ENCODE measurements at regions not wholly inside any gene's neighbourhood (a gene's known extent, or its start where the extent isn't known, plus 50 kb on each side); places are given as distances from the start of the nearest gene placed in this dataset.

DNA sequence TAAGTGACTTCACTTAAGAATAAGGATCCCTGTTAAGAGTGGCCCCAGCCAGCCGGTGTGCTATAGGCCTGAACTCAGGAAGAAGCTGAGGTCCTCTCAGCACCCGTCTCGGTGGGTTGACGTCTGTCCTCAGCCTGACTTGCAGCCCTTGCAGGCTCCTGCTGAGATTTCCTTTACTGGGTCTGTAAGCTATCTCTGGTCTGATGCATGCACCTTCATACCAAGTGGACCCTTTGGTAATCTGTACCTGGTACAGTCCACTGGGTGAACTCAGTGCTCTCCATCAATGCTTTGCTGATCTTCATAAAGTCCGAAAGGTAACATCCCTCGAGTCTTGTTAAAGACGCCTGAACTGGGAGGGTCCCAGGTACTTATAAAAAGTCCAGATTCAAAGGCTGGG is 212.0 kb upstream of the PPP2R3A start:
- Histone ChIP-seq H3K4me1 (ENCODE audit: control insufficient read depth, extremely low read depth, insufficient read depth, low read length) (no peaks in the 10 kb centered on the region), H3K9me3 (ENCODE audit: control insufficient read depth, insufficient read depth, low read depth, low read length) (no peaks in the 10 kb centered on the region), H3K9ac (ENCODE audit: insufficient read depth, low read length) (no peak overlapping the region), H3K27ac (ENCODE audit: insufficient read depth, low read length) (no peak overlapping the region), H2AFZ (ENCODE audit: low read length) (no peak overlapping the region), H3K79me2 (ENCODE audit: control insufficient read depth, insufficient read depth, low read length) (no peaks in the 10 kb centered on the region), H3K36me3 (ENCODE audit: control insufficient read depth, insufficient read depth, low read length) (no peaks in the 10 kb centered on the region), H3K4me3 (replicated peaks in 1 of 4; ENCODE audit: control extremely low read depth in 1 of 4, insufficient read depth in 1 of 4, low read depth in 3 of 4, low read length in 4 of 4) (no peak overlapping the region), H4K20me1 (ENCODE audit: control insufficient read depth, extremely low read depth, insufficient read depth, low read length) (no peaks in the 10 kb centered on the region), H3K27me3 (ENCODE audit: control insufficient read depth, insufficient read depth, low read length) (no peaks in the 10 kb centered on the region), H3K4me2 (ENCODE audit: extremely low read depth, insufficient read depth, low read length) (no peak overlapping the region)
- no peak for DNase-seq (ENCODE audit: low read depth in 2 of 2)
- TF ChIP-seq EZH2 (IDR thresholded peaks at IDR 0.05; ENCODE audit: low read length, missing control alignments), result no peak
- TF ChIP-seq, protein P1, sequence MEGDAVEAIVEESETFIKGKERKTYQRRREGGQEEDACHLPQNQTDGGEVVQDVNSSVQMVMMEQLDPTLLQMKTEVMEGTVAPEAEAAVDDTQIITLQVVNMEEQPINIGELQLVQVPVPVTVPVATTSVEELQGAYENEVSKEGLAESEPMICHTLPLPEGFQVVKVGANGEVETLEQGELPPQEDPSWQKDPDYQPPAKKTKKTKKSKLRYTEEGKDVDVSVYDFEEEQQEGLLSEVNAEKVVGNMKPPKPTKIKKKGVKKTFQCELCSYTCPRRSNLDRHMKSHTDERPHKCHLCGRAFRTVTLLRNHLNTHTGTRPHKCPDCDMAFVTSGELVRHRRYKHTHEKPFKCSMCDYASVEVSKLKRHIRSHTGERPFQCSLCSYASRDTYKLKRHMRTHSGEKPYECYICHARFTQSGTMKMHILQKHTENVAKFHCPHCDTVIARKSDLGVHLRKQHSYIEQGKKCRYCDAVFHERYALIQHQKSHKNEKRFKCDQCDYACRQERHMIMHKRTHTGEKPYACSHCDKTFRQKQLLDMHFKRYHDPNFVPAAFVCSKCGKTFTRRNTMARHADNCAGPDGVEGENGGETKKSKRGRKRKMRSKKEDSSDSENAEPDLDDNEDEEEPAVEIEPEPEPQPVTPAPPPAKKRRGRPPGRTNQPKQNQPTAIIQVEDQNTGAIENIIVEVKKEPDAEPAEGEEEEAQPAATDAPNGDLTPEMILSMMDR (conservative IDR thresholded peaks at IDR 0.05 in 1 of 2, IDR thresholded peaks at IDR 0.05 in 1 of 2; ENCODE audit: low read depth in 1 of 2, low read length in 2 of 2), result no peak

DNA sequence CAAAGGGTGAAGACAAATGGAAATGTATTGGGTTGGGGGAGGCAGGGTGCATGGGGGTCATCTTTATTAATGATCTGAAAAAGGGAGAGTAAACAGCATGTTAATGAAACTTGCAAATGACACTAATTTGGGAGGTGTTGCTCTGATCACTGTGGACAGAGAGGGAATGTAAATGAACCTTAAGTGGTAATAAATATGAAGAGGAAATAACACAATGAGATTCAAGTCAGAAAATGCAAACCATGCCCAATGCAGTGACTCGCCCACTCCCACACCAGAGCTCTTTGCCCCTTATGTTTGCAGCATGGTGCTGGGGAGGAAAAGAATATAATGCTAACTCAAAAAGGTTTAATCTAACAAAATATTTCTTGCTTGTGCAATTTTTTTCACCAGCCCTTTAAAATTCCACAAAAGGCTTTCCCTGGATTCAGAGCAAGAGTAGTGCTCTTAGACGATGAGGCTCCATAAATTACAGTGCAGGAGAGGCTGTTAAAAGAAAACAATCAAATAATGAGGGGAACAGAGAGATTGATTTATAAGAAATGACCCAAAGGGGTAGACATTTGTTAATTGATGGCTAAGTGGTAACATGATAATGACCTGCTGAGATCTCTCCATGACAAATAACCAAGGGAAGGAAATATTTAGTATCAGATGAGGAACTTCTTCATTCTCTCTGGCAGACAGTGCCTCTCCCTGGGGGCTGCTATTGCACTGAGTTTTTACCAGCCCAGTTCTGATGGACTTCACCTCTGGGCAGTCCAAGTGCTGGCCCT is 210.0 kb upstream of the PPP2R3A start:
- Histone ChIP-seq H3K36me3 (ENCODE audit: control insufficient read depth, insufficient read depth, low read length) (no peaks in the 10 kb centered on the region), H3K79me2 (ENCODE audit: control insufficient read depth, insufficient read depth, low read length) (no peaks in the 10 kb centered on the region), H3K4me3 (replicated peaks in 1 of 4; ENCODE audit: control extremely low read depth in 1 of 4, insufficient read depth in 1 of 4, low read depth in 3 of 4, low read length in 4 of 4) (no peak overlapping the region), H3K4me2 (ENCODE audit: extremely low read depth, insufficient read depth, low read length) (no peak overlapping the region), H3K9ac (ENCODE audit: insufficient read depth, low read length) (no peak overlapping the region), H3K9me3 (ENCODE audit: control insufficient read depth, insufficient read depth, low read depth, low read length) (no peaks in the 10 kb centered on the region), H3K4me1 (ENCODE audit: control insufficient read depth, extremely low read depth, insufficient read depth, low read length) (no peaks in the 10 kb centered on the region), H2AFZ (ENCODE audit: low read length) (no peak overlapping the region), H4K20me1 (ENCODE audit: control insufficient read depth, extremely low read depth, insufficient read depth, low read length) (no peaks in the 10 kb centered on the region), H3K27me3 (ENCODE audit: control insufficient read depth, insufficient read depth, low read length) (no peaks in the 10 kb centered on the region), H3K27ac (ENCODE audit: insufficient read depth, low read length) (no peak overlapping the region)
- no peak for DNase-seq (ENCODE audit: low read depth in 2 of 2)
- TF ChIP-seq, protein P1 (conservative IDR thresholded peaks at IDR 0.05 in 1 of 2, IDR thresholded peaks at IDR 0.05 in 1 of 2; ENCODE audit: low read depth in 1 of 2, low read length in 2 of 2), result no peak
- no peak for TF ChIP-seq EZH2 (IDR thresholded peaks at IDR 0.05; ENCODE audit: low read length, missing control alignments)

DNA sequence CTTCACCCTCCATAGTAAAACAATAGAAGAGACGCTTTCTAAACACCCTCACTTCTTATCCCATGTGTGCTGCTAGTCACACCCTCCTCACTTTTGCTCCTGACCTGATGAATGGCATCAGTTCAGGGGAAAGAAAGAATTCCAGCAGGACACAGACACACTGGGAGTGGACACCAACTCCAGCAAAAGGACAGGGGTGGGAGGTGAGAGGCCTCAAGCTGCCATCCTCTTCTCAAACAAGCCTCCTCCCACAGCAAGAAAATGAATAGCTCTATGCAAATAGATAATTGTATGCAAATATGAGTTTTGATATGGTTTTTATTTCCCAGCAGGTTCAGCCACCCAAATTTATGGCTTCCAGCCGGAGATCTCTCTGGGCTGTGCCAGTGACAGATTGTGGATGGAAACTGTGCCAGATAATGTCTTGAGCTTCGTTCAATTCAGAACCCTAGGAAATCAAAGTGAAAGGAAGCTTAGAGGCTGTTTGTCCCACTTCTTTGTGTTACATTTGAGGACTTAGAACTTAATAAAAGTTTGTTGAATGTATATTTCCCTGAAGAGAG is 209.3 kb upstream of the PPP2R3A start:
- H3K27me3 ChIP-seq (ENCODE audit: control insufficient read depth, insufficient read depth, low read length), result no peaks in the 10 kb centered on the region
- no peaks in the 10 kb centered on the region for H3K79me2 ChIP-seq (ENCODE audit: control insufficient read depth, insufficient read depth, low read length)
- no peaks in the 10 kb centered on the region for H3K9me3 ChIP-seq (ENCODE audit: control insufficient read depth, insufficient read depth, low read depth, low read length)
- H4K20me1 ChIP-seq (ENCODE audit: control insufficient read depth, extremely low read depth, insufficient read depth, low read length), result no peaks in the 10 kb centered on the region
- no peak overlapping the region for H3K4me2 ChIP-seq (ENCODE audit: extremely low read depth, insufficient read depth, low read length)
- DNase-seq (ENCODE audit: low read depth in 2 of 2), result no peak
- H3K9ac ChIP-seq (ENCODE audit: insufficient read depth, low read length), result no peak overlapping the region
- H3K4me1 ChIP-seq (ENCODE audit: control insufficient read depth, extremely low read depth, insufficient read depth, low read length), result no peaks in the 10 kb centered on the region
- H3K27ac ChIP-seq (ENCODE audit: insufficient read depth, low read length), result no peak overlapping the region
- no peak overlapping the region for H2AFZ ChIP-seq (ENCODE audit: low read length)
- no peak overlapping the region for H3K4me3 ChIP-seq (replicated peaks in 1 of 4; ENCODE audit: control extremely low read depth in 1 of 4, insufficient read depth in 1 of 4, low read depth in 3 of 4, low read length in 4 of 4)
- TF ChIP-seq EZH2 (IDR thresholded peaks at IDR 0.05; ENCODE audit: low read length, missing control alignments), result no peak
- TF ChIP-seq, protein P1 (conservative IDR thresholded peaks at IDR 0.05 in 1 of 2, IDR thresholded peaks at IDR 0.05 in 1 of 2; ENCODE audit: low read depth in 1 of 2, low read length in 2 of 2), result no peak
- H3K36me3 ChIP-seq (ENCODE audit: control insufficient read depth, insufficient read depth, low read length), result no peaks in the 10 kb centered on the region
